SK-N-SH treated with all-trans-retinoic acid at 6 μM for 48 hours (cell line): ENCODE measurements at regions not wholly inside any gene's neighbourhood (a gene's known extent, or its start where the extent isn't known, plus 50 kb on each side); places are given as distances from the start of the nearest gene placed in this dataset.

Experiments used
- ATAC-seq: fragments of 200-7000 bp; cut with Tn5 transposase; 3 replicates; pipeline ENCODE4 v1.9.1; 2020; ENCODE audit warnings: mild to moderate bottlenecking, moderate library complexity
- ARNTL ChIP-seq: fragments of 450-650 bp; formaldehyde crosslinking; IDR thresholded peaks from 2 replicates; pipeline ENCODE4 v1.5.0; 2020; ENCODE audit warnings: low read depth, mild to moderate bottlenecking, moderate library complexity, borderline replicate concordance
- BACH2 ChIP-seq: fragments of 250-450 bp; sonication (Bioruptor Pico); IDR thresholded peaks from 2 replicates; pipeline ENCODE4 v1.9.0; 2021; ENCODE audit warnings: mild to moderate bottlenecking, borderline replicate concordance
- CREB5 ChIP-seq: fragments of 250-450 bp; sonication (Bioruptor Pico); IDR thresholded peaks from 2 replicates; pipeline ENCODE4 v1.5.1; 2020; ENCODE audit warnings: low read depth, mild to moderate bottlenecking, moderate library complexity
- CSRNP3 ChIP-seq: fragments of 250-450 bp; sonication (Bioruptor Pico); IDR thresholded peaks from 2 replicates; pipeline ENCODE4 v1.5.1; 2021; ENCODE audit warnings: mild to moderate bottlenecking, moderate library complexity
- ESRRG ChIP-seq: fragments of 250-450 bp; sonication (Bioruptor Pico); IDR thresholded peaks from 2 replicates; pipeline ENCODE4 v1.6.1; 2021; ENCODE audit warnings: mild to moderate bottlenecking
- GLIS3 ChIP-seq: fragments of 250-450 bp; sonication (Bioruptor Pico); IDR thresholded peaks from 2 replicates; pipeline ENCODE4 v1.5.0; 2020; ENCODE audit warnings: mild to moderate bottlenecking, moderate library complexity
- ISL1 ChIP-seq: fragments of 250-450 bp; sonication (Bioruptor Pico); IDR thresholded peaks from 2 replicates; pipeline ENCODE4 v2.1.2; 2022; ENCODE audit warnings: mild to moderate bottlenecking, moderate library complexity
- OSR1 ChIP-seq: fragments of 250-450 bp; sonication (Bioruptor Pico); IDR thresholded peaks from 2 replicates; pipeline ENCODE4 v1.8.0; 2022; ENCODE audit warnings: moderate library complexity, mild to moderate bottlenecking, inconsistent platforms
- PATZ1 ChIP-seq: fragments of 250-450 bp; sonication (Bioruptor Pico); IDR thresholded peaks from 2 replicates; pipeline ENCODE4 v1.8.0; 2020; ENCODE audit warnings: mild to moderate bottlenecking, moderate library complexity, borderline replicate concordance
- POU6F1 ChIP-seq: fragments of 250-450 bp; sonication (Bioruptor Pico); IDR thresholded peaks from 2 replicates; pipeline ENCODE4 v1.8.0; 2021; ENCODE audit warnings: low read depth, mild to moderate bottlenecking, moderate library complexity, borderline replicate concordance
- RARB ChIP-seq: fragments of 250-450 bp; sonication (Bioruptor Pico); IDR thresholded peaks from 2 replicates; pipeline ENCODE4 v1.8.0; 2021; ENCODE audit warnings: mild to moderate bottlenecking, moderate library complexity
- SNAI2 ChIP-seq: fragments of 250-450 bp; sonication (Bioruptor Pico); IDR thresholded peaks from 2 replicates; pipeline ENCODE4 v1.5.0; 2020; ENCODE audit warnings: mild to moderate bottlenecking, moderate library complexity
- TCF4 ChIP-seq: fragments of 250-450 bp; sonication (Bioruptor Pico); IDR thresholded peaks from 2 replicates; pipeline ENCODE4 v1.8.0; 2021; ENCODE audit warnings: mild to moderate bottlenecking, moderate library complexity, borderline replicate concordance
- TOX ChIP-seq: fragments of 250-450 bp; sonication (Bioruptor Pico); IDR thresholded peaks from 2 replicates; pipeline ENCODE4 v1.8.0; 2021; ENCODE audit warnings: mild to moderate bottlenecking, moderate library complexity, borderline replicate concordance
- TSHZ2 ChIP-seq: fragments of 250-450 bp; sonication (Bioruptor Pico); IDR thresholded peaks from 2 replicates; pipeline ENCODE4 v1.5.0; 2020; ENCODE audit warnings: mild to moderate bottlenecking, moderate library complexity
- ZFP3 ChIP-seq: fragments of 250-450 bp; sonication (Bioruptor Pico); IDR thresholded peaks from 2 replicates; pipeline ENCODE4 v1.5.0; 2020; ENCODE audit warnings: mild to moderate bottlenecking, moderate library complexity
- ZFP30 ChIP-seq: fragments of 450-650 bp; formaldehyde crosslinking; IDR thresholded peaks from 2 replicates; pipeline ENCODE4 v1.5.0; 2022; ENCODE audit warnings: mild to moderate bottlenecking, moderate library complexity
- ZNF70 ChIP-seq: fragments of 450-650 bp; formaldehyde crosslinking; IDR thresholded peaks from 2 replicates; pipeline ENCODE4 v1.5.0; 2020; ENCODE audit warnings: mild to moderate bottlenecking, moderate library complexity
- ZNF8 ChIP-seq: fragments of 450-650 bp; formaldehyde crosslinking; IDR thresholded peaks from 2 replicates; pipeline ENCODE4 v1.5.0; 2020; ENCODE audit warnings: mild to moderate bottlenecking, moderate library complexity

- TF ChIP-seq TCF4 (CRISPR knock-in tag) (no peak), RARB (CRISPR knock-in tag) (no peak), TSHZ2 (no peak), BACH2 (CRISPR knock-in tag) (no peak)
- ATAC-seq, result no peak
Measured at GRCh38 chr2:103233691-103234090, 471.9 kb downstream of the TMEM182 start.

GRCh38 chr2:103235283-103235682, 473.5 kb downstream of the TMEM182 start:
- TF ChIP-seq ZFP30 (CRISPR knock-in tag) (no peak), ISL1 (no peak)
- ATAC-seq, result no peak

GRCh38 chr2:103249462-103249861, 487.6 kb downstream of the TMEM182 start:
- no peak for TF ChIP-seq PATZ1 (CRISPR knock-in tag)
- no peak for TF ChIP-seq ZFP3 (CRISPR knock-in tag)
- no peak for TF ChIP-seq ESRRG (CRISPR knock-in tag)
- no peak for TF ChIP-seq ZNF8 (CRISPR knock-in tag)
- no peak for TF ChIP-seq OSR1
- ATAC-seq, result no peak

GRCh38 chr2:103252781-103253180, 490.9 kb downstream of the TMEM182 start:
- no peak for TF ChIP-seq ZNF8 (CRISPR knock-in tag)
- no peak for TF ChIP-seq GLIS3 (CRISPR knock-in tag)
- ATAC-seq, result no peak

- TF ChIP-seq TOX (CRISPR knock-in tag) (no peak), BACH2 (CRISPR knock-in tag) (no peak), TSHZ2 (no peak), ESRRG (CRISPR knock-in tag) (no peak), SNAI2 (CRISPR knock-in tag) (no peak), OSR1 (no peak), POU6F1 (CRISPR knock-in tag) (no peak), GLIS3 (CRISPR knock-in tag) (no peak), ZNF8 (CRISPR knock-in tag) (no peak), RARB (CRISPR knock-in tag) (no peak), ARNTL (CRISPR knock-in tag) (no peak), ZNF70 (CRISPR knock-in tag) (no peak), CSRNP3 (CRISPR knock-in tag) (no peak), CREB5 (CRISPR knock-in tag) (no peak), TCF4 (CRISPR knock-in tag) (no peak)
- ATAC-seq, result no peak
Measured at GRCh38 chr2:103254611-103255010, 492.8 kb downstream of the TMEM182 start.
